DOHH2 (cell line): ENCODE measurements at regions not wholly inside any gene's neighbourhood (a gene's known extent, or its start where the extent isn't known, plus 50 kb on each side); places are given as distances from the start of the nearest gene placed in this dataset.

ENCODE experiments used
- CTCF ChIP-seq: fragments of 200-600 bp; sonication (generic); IDR thresholded peaks from one replicate; pipeline ENCODE4 v1.5.1; 2014; ENCODE audit warnings: antibody characterized with exemption, mild to moderate bottlenecking, low read depth, low read length; ENCODE audit not compliant: poor library complexity, severe bottlenecking
- EZH2phosphoT487 ChIP-seq: fragments of 200-600 bp; sonication (generic); IDR thresholded peaks from 2 replicates; pipeline ENCODE4 v1.6.1; 2017; ENCODE audit warnings: borderline replicate concordance, mild to moderate bottlenecking, antibody characterized with exemption, low read length, moderate library complexity, mixed read lengths

GRCh38 chr14:85412756-85413155 lies 117.2 kb upstream of the FLRT2 start:
- no peak for TF ChIP-seq CTCF
- TF ChIP-seq EZH2phosphoT487 = no peak
